AG09319 (cell line): ENCODE measurements at regions not wholly inside any gene's neighbourhood (a gene's known extent, or its start where the extent isn't known, plus 50 kb on each side); places are given as distances from the start of the nearest gene placed in this dataset.
A peak's percentile ranks its signal among the peaks of the same experiment; 100 is the strongest.
"Not testable (repeated sequence)": the region's sequence is repeated elsewhere in the genome, so short reads cannot be mapped to it uniquely, and the experiment has no call there.

ENCODE experiments used
- DNase-seq: peaks from one replicate; pipeline ENCODE4 v3.0.0-alpha.2; 2010; ENCODE audit warnings: low read depth; ENCODE audit errors: extremely low read depth
- TF ChIP-seq, protein P1 (sequence below): IDR thresholded peaks from 2 replicates; pipeline ENCODE4 v1.5.1; 2011; ENCODE audit warnings: low read depth, mild to moderate bottlenecking, inconsistent platforms, low read length, moderate library complexity

DNA sequence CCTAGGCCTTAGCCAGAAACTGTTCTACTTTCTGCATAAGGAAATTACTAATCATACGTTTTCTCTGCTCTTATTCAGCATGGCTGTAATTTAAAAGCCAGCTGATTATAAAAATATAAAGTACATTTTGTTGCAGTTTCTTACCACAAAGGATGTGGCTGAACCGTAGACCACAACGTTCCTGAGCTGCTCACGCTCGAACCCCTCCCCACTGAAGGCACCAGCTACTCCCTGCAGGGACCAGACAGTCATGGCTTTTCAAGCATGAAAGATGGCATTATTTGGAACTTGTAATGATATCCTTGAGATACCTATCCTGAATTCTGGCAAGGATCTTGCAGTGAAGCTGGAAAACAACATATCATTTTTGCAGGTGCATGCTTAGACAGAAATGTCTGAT is 91.8 kb upstream of the DMRT1 start:
- DNase-seq: no peak
- TF ChIP-seq, protein P1, sequence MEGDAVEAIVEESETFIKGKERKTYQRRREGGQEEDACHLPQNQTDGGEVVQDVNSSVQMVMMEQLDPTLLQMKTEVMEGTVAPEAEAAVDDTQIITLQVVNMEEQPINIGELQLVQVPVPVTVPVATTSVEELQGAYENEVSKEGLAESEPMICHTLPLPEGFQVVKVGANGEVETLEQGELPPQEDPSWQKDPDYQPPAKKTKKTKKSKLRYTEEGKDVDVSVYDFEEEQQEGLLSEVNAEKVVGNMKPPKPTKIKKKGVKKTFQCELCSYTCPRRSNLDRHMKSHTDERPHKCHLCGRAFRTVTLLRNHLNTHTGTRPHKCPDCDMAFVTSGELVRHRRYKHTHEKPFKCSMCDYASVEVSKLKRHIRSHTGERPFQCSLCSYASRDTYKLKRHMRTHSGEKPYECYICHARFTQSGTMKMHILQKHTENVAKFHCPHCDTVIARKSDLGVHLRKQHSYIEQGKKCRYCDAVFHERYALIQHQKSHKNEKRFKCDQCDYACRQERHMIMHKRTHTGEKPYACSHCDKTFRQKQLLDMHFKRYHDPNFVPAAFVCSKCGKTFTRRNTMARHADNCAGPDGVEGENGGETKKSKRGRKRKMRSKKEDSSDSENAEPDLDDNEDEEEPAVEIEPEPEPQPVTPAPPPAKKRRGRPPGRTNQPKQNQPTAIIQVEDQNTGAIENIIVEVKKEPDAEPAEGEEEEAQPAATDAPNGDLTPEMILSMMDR: no peak

DNA sequence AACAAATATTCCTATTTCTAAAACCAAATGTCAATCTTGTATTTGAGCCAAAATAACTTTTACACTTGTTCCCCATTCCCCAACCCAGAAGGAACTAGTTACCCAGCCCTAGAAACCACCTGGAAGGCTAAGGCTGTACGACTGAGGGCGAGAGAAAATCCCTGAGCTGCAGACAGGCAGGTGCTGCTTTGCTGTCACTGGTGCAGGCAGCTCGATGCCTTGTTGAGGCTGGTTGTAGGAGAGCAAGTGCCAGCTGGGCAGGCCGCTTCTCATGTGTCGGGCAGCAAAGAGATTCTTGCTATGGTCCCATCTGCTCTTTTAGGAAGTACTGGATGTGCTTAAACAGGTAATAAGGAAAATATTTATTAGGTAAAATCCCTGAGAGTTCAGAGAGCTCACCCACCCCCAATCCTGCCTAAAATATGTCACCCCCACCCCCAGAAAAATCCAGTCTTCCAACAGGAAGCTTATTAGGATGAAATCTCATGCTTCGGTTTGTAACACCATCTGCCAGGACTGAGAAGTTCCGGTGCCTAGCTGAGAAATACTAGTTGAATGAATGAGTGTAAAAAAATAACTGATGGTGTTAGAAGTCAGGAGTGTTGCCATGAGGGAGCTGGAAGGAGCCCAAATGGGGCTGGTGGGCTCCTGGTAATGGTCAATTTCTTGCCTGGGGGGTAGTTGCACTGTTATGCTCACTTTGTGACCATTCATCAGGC is 91.1 kb upstream of the DMRT1 start:
- DNase-seq: no peak
- TF ChIP-seq, protein P1: no peak

DNA sequence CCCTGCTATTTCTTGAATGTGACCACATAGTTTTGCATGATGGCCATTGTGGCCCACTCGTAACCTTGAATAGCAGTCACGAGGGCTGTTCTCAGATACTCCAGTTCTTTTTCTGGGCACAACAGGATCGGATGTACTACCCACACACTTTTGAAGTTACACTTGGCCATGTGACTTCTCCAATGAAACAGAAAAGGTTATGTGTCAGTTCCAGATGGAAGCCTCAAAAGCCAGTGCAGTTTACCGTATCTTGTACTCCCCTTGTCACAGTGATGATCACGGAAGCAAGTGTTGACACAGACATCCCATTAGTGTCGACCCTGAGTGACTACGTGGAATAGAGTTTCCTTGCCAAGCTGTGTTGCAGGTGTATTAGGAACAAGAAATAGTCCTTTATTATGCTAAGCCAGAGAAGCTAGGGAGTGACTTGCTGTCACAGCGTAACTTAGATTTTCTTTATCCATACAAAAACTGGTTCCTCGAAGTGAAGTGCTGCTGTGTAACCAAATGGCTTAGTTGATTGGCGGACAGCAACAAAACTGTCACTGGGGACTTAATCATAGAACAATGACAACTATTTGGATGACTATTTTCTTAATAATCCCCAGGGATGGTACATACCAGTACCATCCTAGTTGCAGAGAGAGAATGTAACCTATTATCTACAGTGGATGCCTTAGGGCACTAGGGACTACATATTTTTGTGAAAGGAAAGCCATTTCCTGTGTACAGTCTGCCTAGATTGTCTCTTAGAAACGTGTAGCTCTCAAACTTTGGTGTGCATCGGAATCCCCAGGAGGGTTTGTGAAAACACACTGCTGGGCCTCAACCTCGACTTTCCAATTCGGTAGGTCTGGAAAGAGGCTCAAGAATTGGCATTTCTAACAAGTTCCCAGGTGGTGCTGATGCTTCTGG is 90.1 kb upstream of the DMRT1 start:
- no peak for DNase-seq
- TF ChIP-seq, protein P1: no peak

DNA sequence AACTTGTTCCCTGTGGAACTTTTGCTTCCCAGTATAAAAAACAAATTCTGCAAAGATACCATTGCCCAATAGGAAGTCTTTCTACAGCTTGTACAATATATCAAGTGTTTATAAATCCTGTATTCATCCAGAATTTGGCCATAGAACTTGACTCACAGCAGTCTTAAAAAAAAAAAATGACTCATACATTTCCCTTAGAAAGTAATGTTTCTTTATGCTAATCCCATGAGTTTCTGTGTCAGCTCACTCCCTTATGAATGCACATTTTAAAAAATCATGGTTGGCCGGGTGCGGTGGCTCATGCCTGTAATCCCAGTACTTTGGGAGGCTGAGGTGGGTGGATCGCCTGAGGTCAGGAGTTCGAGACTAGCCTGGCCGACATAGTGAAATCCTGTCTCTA is 89.3 kb upstream of the DMRT1 start:
- peak; percentile 62 for DNase-seq
- TF ChIP-seq, protein P1: no peak

DNA sequence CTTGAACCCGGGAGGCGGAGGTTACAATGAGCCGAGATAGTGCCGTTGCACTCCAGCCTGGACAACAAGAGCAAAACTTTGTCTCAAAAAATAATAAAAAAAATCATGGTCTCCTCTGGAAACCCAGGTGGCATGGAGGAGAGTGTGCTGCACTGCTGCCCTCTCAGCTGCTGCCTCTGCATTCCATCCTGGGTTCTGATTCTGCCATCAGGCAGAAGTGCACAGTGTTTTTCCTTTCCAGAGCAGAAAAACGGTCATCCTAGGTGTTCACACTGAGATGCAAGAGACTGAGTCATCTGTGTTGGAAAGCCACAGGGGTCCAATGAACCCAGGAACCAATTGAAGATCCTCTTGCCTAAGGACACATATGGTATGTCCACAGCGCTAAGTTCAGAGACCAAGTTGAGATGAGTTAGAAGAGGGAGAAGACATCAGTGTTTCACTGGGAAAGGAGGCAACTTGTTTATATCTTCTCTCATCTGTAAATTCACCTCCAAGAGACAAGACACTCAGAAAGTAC is 88.8 kb upstream of the DMRT1 start:
- DNase-seq: no peak
- TF ChIP-seq, protein P1: no peak

DNA sequence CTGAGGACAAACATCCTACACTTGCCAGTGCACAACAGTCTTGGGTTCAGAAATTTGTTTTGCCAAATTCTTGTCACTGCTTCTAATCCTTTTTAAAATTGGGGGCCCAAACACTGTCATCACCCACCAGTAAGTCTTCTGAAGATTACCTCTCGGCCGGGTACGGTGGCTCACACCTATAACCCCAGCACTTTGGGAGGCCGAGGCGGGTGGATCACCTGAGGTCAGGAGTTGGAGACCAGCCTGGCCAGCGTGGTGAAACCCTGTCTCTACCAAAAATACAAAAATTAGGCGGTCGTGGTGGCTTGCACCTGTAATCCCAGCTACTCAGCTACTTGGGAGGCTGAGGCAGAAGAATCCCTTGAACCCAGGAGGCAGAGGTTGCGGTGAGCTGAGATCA is 87.8 kb upstream of the DMRT1 start:
- DNase-seq: not testable (repeated sequence)

DNA sequence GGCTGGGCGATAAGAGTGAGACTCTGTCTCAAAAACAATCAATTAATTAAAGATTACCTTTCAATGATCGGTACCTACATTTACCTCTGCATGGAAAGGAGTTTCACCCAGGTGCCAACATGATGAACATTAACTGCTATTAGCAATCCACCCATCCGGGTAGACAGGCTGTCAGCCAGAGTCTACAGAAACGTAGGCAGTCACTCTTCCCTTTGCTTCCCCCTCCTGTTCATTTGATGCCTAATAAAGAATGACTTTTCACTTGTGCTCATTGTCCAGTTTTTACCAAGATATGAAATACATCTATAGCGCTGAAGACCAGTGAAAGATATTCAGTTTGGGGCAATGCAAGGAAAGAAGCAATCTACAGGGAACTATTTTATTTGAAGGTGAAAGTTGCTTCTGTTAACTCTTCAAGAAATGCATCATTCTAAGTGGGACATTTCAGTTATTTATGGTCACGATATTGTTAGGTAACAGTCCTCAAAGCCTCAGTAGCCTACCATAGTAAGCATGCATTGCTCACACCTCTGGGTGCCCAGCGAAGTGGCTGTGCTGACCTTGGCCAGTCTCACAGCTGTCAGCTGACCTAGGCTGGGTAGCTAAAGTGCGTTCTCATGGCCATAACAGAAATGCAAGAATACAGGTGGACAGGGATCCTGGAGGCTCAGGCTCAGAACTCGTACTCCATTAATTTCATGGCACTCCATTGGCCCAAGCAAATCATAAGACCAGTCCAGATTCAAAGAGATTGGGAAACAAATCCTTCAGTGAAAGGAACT is 87.2 kb upstream of the DMRT1 start:
- TF ChIP-seq, protein P1: no peak
- DNase-seq: no peak
